HepG2 (cell line): ENCODE measurements at regions not wholly inside any gene's neighbourhood (a gene's known extent, or its start where the extent isn't known, plus 50 kb on each side); places are given as distances from the start of the nearest gene placed in this dataset.

Experiments
- ATAC-seq: fragments of 200-7000 bp; cut with Tn5 transposase; 3 replicates; pipeline ENCODE4 v1.9.1; 2020; ENCODE audit warnings: mild to moderate bottlenecking, moderate library complexity
- BruUV-seq: library from RNA; stranded (reverse); fragments of 400-500 nt; replicated peaks from 2 replicates; lab custom pipeline; 2021; lab: Mats Ljungman, UMichigan
- CTCF ChIA-PET: fragments of 300-600 bp; formaldehyde crosslinking; extraction: SDS; loops from one replicate; lab custom pipeline; 2021; ENCODE audit warnings: low total read pairs, inconsistent platforms, low intra/inter-chr PET ratio; lab: Yijun Ruan, JAX
- POLR2A ChIA-PET: fragments of 350-600 bp; sonication (Branson Sonifier 250); formaldehyde crosslinking; loops from one replicate; lab custom pipeline; 2020; ENCODE audit warnings: antibody characterized with exemption, inconsistent platforms; lab: Yijun Ruan, JAX
- DNase-seq: peaks from one replicate; pipeline ENCODE4 v3.0.0-alpha.2; 2015; ENCODE audit warnings: low spot score
- FAIRE-seq: peaks from 3 replicates; lab custom pipeline; 2011; peaks lifted over from hg19 to GRCh38; lab: Jason Lieb, UNC
- H2AFZ ChIP-seq: one replicate; pipeline ENCODE4 v1.6.1; 2011; ENCODE audit warnings: low read length, inconsistent platforms
- H3K27ac ChIP-seq: fragments of 300-600 bp; 3 replicates; pipeline ENCODE4 v1.8.0; 2011; ENCODE audit warnings: mixed run types, mild to moderate bottlenecking, mixed read lengths, low read length, inconsistent platforms; ENCODE audit not compliant: insufficient read depth; ENCODE audit errors: extremely low read length
- H3K27me3 ChIP-seq, 2 experiments: fragments of 200-600 bp in 1 of 2; 2 replicates in 1 of 2; 3 replicates in 1 of 2; pipeline versions ENCODE4 v1.6.0 to v1.8.0; 2011; ENCODE audit warnings: low read length in 2 of 2, mild to moderate bottlenecking in 2 of 2, moderate library complexity in 2 of 2, inconsistent platforms in 1 of 2; ENCODE audit not compliant: insufficient read depth in 2 of 2, control insufficient read depth in 1 of 2
- H3K36me3 ChIP-seq, 2 experiments: fragments of 200-600 bp in 1 of 2; replicated peaks in 1 of 2; 2 replicates in 1 of 2; 3 replicates in 1 of 2; pipeline versions ENCODE4 v1.5.1 to v1.8.0; 2011; ENCODE audit warnings: low read length in 2 of 2, inconsistent platforms in 1 of 2; ENCODE audit not compliant: insufficient read depth in 2 of 2, control insufficient read depth in 1 of 2
- H3K4me1 ChIP-seq: 2 replicates; pipeline ENCODE4 v1.5.1; 2012; ENCODE audit warnings: low read length, inconsistent platforms; ENCODE audit not compliant: insufficient read depth
- H3K4me2 ChIP-seq: 2 replicates; pipeline ENCODE4 v1.6.0; 2011; ENCODE audit warnings: low read depth, low read length, inconsistent platforms
- H3K4me3 ChIP-seq, 3 experiments: fragments of 200-600 bp in 1 of 3; sonication (generic), shearing (Covaris generic) in 1 of 3; replicated peaks in 1 of 3; 2 replicates each; pipeline ENCODE4 v1.5.1; 2011 to 2016; ENCODE audit warnings: low read length in 3 of 3, inconsistent platforms in 2 of 3, low read depth in 2 of 3, mild to moderate bottlenecking in 2 of 3, control low read depth in 1 of 3, mixed read lengths in 1 of 3; ENCODE audit not compliant: insufficient read depth in 1 of 3
- H3K79me2 ChIP-seq: one replicate; pipeline ENCODE4 v1.6.1; 2011; ENCODE audit warnings: low read length, inconsistent platforms; ENCODE audit not compliant: insufficient read depth
- H3K9ac ChIP-seq: 2 replicates; pipeline ENCODE4 v1.6.0; 2011; ENCODE audit warnings: mild to moderate bottlenecking, low read depth, low read length, inconsistent platforms; ENCODE audit not compliant: insufficient read depth
- H3K9me3 ChIP-seq: 2 replicates; pipeline ENCODE4 v1.5.1; 2012; ENCODE audit warnings: mild to moderate bottlenecking, low read length
- H4K20me1 ChIP-seq: 2 replicates; pipeline ENCODE4 v1.6.0; 2011; ENCODE audit warnings: inconsistent platforms, mild to moderate bottlenecking, low read length, moderate library complexity; ENCODE audit not compliant: insufficient read depth
- ATF3 ChIP-seq: sonication (generic); formaldehyde crosslinking; IDR thresholded peaks from 2 replicates; pipeline ENCODE4 v1.4.0; 2020; ENCODE audit warnings: missing genetic modification reagents
- ETV5 ChIP-seq: IDR thresholded peaks from 2 replicates; pipeline ENCODE4 v1.6.1; 2018; ENCODE audit warnings: missing biosample characterization, missing genetic modification reagents, inconsistent platforms, borderline replicate concordance
- HNF1B ChIP-seq: sonication (generic); formaldehyde crosslinking; IDR thresholded peaks from 2 replicates; pipeline ENCODE4 v1.5.1; 2020; ENCODE audit warnings: mild to moderate bottlenecking, moderate library complexity, missing genetic modification reagents
- ISX ChIP-seq: sonication (generic); formaldehyde crosslinking; conservative IDR thresholded peaks from 2 replicates; pipeline ENCODE4 v1.5.0; 2020; ENCODE audit warnings: missing genetic modification reagents
- ZHX1 ChIP-seq: sonication (generic); formaldehyde crosslinking; IDR thresholded peaks from 2 replicates; pipeline ENCODE4 v1.8.1; 2022; ENCODE audit warnings: low read depth, mild to moderate bottlenecking, missing genetic modification reagents
- ZKSCAN8 ChIP-seq: IDR thresholded peaks from 2 replicates; pipeline ENCODE4 v1.6.1; 2016; ENCODE audit warnings: borderline replicate concordance, missing genetic modification reagents, missing compliant biosample characterization
- ZNF296 ChIP-seq: sonication (generic); formaldehyde crosslinking; conservative IDR thresholded peaks from 2 replicates; pipeline ENCODE4 v1.5.0; 2020; ENCODE audit warnings: mild to moderate bottlenecking, missing genetic modification reagents
- ZNF7 ChIP-seq: IDR thresholded peaks from 2 replicates; pipeline ENCODE4 v1.6.1; 2016; ENCODE audit warnings: missing biosample characterization, missing genetic modification reagents
- ZNF780A ChIP-seq: sonication (generic); formaldehyde crosslinking; IDR thresholded peaks from 2 replicates; pipeline ENCODE4 v1.8.0; 2022; ENCODE audit warnings: mild to moderate bottlenecking, missing genetic modification reagents, moderate library complexity
- ZNF878 ChIP-seq: sonication (generic); formaldehyde crosslinking; IDR thresholded peaks from 2 replicates; pipeline ENCODE4 v1.8.1; 2023; ENCODE audit warnings: mild to moderate bottlenecking, missing genetic modification reagents, moderate library complexity
- WGBS: methylation state at CpG from one replicate; pipeline ENCODE4 v1.1.6; 2017; ENCODE audit warnings: low lambda C conversion rate; 5-methylcytosine and 5-hydroxymethylcytosine counted together
- in situ Hi-C: cut with HindIII; loops from 2 replicates; pipeline ENCODE4 v1.10.0; 2017; ENCODE audit warnings: low pct_unique_long_range_greater_than_20kb; ENCODE audit not compliant: extremely low pct_ligation_motif_present
- intact Hi-C: fragments of 100-400 bp; cut with micrococcal nuclease; formaldehyde crosslinking; loops from one replicate; pipeline ENCODE4 v1.10.0; 2022; ENCODE audit not compliant: unreplicated experiment

GRCh38 chr20:40319741-40320516, 369.1 kb downstream of the MAFB start:
- TF ChIP-seq ZNF878 (CRISPR knock-in tag) (no peak), HNF1B (CRISPR knock-in tag) (no peak), ZNF7 (CRISPR knock-in tag) (no peak), ISX (CRISPR knock-in tag) (no peak), ZNF296 (CRISPR knock-in tag) (no peak)
- TF ChIP-seq, all 625 proteins: peak for 0
- WGBS, result 14% methylated on average over 15 of the region's 15 CpGs

GRCh38 chr20:40319056-40319455, 370.0 kb downstream of the MAFB start:
- H3K9me3 ChIP-seq, result no peaks in the 10 kb centered on the region
- no peak for DNase-seq
- no peak for ATAC-seq
- H3K27ac ChIP-seq, result no peak overlapping the region
- BruUV-seq, result no TSS peak
- FAIRE-seq, result no peak
- H3K9ac ChIP-seq, result no peak overlapping the region
- no peak overlapping the region for H3K4me3 ChIP-seq
- no peaks in the 10 kb centered on the region for H3K4me1 ChIP-seq
- 4% methylated on average over 3 of the region's 3 CpGs for WGBS
- POLR2A ChIA-PET, result no interaction called here
- CTCF ChIA-PET, result no interaction called here
- H3K4me2 ChIP-seq, result no peak overlapping the region
- no peaks in the 10 kb centered on the region for H3K27me3 ChIP-seq
- intact Hi-C loops, result no loop called here
- H3K36me3 ChIP-seq, result no peaks in the 10 kb centered on the region
- in situ Hi-C loops, result no loop called here
- no peaks in the 10 kb centered on the region for H3K79me2 ChIP-seq
- H2AFZ ChIP-seq, result no peak overlapping the region
- H4K20me1 ChIP-seq, result no peaks in the 10 kb centered on the region
- TF ChIP-seq ZHX1 (CRISPR knock-in tag) (no peak), ATF3 (CRISPR knock-in tag) (no peak), ZKSCAN8 (CRISPR knock-in tag) (no peak), ETV5 (no peak), ZNF780A (CRISPR knock-in tag) (no peak)

More at GRCh38 chr20:40319741-40320516, 369.1 kb downstream of the MAFB start:
- intact Hi-C loops, result no loop called here
- H3K4me1 ChIP-seq, result no peaks in the 10 kb centered on the region
- no peaks in the 10 kb centered on the region for H3K36me3 ChIP-seq
- POLR2A ChIA-PET, result no interaction called here
- DNase-seq (no peak), ATAC-seq (no peak; the same call in 2 of the 3 replicates), FAIRE-seq (no peak)
- no peaks in the 10 kb centered on the region for H3K9me3 ChIP-seq
- no TSS peak for BruUV-seq
- H3K4me3 ChIP-seq, result no peak overlapping the region
- H3K4me2 ChIP-seq, result no peak overlapping the region
- CTCF ChIA-PET, result no interaction called here
- no peaks in the 10 kb centered on the region for H3K27me3 ChIP-seq
- in situ Hi-C loops, result no loop called here
- no peak overlapping the region for H2AFZ ChIP-seq
- no peaks in the 10 kb centered on the region for H3K79me2 ChIP-seq
- H3K9ac ChIP-seq, result no peak overlapping the region
- no peaks in the 10 kb centered on the region for H4K20me1 ChIP-seq
- no peak overlapping the region for H3K27ac ChIP-seq
